NCI-H2171 treated with DMSO at 0.1 percent for 48 hours (cell line): ENCODE measurements at regions not wholly inside any gene's neighbourhood (a gene's known extent, or its start where the extent isn't known, plus 50 kb on each side); places are given as distances from the start of the nearest gene placed in this dataset.
A peak's percentile ranks its signal among the peaks of the same experiment; 100 is the strongest.
"Not testable (repeated sequence)": the region's sequence is repeated elsewhere in the genome, so short reads cannot be mapped to it uniquely, and the experiment has no call there.

Experiments
- DNase-seq: peaks from one replicate; lab custom pipeline; 2025; lab: John Stamatoyannopoulos, UW

DNA sequence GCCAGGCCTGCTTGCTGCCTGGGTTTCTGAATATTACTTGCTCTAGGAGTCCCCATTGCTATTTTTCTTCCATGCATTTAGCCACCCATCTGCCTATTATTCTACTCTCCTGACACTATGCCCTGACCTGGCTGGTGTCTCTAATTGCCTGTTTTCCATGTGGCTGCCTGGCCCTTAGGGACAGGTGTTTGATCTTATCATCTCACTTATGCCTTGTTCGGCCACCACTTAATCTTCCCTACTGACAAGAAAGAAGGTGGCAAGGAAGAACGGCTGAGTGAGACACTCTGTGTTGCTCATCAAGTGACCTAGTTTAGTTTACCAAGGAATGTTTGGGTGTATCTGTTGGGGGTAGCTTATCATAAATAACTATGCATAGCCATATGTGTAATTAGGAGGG lies 50.4 kb upstream of the RAPH1 start:
- peak; percentile 60 for DNase-seq

DNA sequence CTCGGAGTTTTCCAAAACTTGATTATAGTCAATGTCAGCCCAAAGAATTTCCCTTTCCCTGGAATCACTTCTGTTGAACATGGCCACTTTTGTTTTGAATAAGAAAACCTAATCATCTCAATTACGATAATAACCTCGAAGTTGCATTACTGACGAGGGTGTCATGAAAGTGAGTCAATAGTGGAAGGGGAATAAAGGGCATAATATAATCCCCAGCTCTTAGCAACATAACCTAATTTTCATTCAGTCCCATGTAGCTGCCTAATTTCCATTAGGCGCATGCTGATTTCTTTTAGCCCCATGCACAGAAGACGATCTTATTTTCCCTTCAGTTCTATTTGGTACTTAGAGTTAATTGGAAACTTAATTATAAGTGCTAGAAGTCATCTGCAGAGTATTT lies 51.1 kb upstream of the RAPH1 start:
- no peak for DNase-seq

DNA sequence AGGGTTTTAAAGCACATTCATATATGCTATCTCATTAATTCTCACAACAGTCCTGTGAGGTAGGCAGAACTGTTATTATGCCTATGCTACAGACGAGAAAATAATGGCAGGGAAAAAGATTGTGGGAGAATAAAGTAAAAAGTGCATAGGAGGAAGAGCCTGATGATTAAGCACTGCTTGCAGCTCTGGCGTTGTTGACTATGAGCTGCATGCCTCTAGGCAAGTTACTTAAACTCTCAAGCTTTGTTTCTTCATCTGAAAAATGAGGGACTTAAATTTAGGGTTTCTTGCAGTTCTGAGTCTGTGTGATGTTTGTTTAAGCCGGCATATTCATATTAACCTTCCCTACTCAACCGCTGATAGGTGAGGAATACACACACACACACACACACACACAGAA lies 51.6 kb upstream of the RAPH1 start:
- DNase-seq, result no peak

DNA sequence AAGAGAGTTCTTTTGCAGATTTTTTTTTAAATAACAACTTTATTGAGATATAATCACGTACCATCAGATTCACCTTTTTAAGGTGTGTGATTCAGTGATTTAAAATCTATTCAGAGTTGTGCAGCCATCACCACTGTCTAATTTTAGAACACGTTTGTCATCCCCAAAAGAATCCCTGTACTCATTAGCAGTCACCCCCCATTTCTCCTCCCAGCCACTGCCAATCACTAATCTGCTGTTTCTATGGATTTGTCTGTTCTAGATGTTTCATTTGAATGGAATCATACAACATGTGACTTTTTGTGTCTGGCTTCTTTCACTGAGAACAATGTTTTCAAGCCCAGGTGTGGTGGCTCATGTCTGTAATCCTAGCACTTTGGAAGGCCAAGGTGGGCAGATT lies 55.4 kb upstream of the RAPH1 start:
- no peak for DNase-seq

DNA sequence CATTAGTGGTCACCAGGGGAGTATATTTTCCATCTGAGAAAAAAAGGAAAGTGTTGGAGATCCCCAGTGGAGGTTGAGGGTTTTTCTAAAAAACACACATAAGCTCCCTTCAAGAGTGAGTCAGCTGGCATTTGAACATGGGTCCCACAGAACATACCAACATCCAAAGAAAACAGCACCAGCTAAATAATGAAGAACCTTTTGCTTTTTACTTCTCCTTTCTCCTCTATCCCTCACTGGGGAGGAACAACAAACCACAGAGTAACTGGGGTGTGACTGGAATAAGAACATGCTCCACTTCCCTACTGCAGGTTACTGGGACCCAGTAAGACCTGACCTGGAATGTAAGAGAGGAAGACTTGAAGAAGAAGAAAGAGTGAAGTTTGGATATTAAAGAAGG lies 56.5 kb upstream of the RAPH1 start:
- DNase-seq, result no peak

DNA sequence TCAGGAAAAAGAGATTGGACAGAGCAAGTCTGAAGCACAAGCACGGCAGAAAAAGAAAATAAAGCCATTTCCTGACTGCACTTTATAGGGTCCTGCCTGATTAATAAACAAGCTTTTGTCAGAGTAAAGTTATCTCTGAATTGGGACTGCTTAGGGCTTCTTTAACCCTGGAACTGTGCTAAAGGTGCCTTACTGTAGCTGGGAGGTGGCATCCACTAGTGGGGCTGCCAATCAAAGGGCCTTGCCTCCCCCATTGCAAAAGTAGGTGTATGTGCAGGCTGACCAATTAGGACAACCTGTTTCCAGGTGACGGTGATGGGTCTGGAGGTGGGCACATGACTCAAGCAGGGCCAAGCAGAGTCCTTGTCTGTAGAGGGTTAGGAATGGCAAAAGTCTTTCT lies 57.4 kb upstream of the RAPH1 start:
- no peak for DNase-seq

DNA sequence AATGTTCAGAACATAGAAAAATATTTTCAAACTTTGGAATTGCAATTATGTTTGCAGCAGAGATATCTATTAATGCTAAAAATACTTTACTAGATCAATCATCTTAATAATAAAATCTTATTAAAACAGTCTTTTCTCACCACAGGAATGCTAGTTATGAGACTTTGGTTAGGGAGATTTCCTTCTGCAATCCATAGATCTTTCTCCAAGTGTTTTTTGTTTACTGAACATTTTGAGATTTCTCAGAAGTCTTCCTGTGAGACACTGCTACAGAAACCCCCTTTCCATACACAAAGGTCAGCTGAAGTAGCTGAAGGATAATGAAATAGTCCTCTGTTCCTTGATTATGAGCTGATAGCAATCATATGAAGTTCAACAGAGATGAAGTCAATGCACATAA lies 59.4 kb upstream of the RAPH1 start:
- DNase-seq, result no peak

DNA sequence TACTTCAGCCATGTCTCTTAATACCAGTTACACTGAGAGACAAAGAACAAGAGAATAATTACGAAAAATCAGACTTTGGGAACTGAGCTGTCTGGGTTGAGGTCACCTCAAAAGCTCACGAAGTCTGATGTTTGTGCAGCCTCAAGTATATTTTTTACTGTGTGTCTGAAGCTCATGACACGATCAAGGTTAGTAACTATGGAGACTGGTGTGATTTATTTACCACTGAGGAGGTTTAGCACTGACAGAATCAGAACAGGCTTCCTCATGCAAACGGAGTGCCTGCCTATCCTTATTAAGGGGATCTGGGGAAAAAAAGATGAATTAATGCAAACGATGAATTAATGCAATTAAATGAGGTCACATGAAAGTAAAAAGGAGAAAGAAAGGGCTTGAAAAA lies 61.1 kb upstream of the RAPH1 start:
- no peak for DNase-seq

DNA sequence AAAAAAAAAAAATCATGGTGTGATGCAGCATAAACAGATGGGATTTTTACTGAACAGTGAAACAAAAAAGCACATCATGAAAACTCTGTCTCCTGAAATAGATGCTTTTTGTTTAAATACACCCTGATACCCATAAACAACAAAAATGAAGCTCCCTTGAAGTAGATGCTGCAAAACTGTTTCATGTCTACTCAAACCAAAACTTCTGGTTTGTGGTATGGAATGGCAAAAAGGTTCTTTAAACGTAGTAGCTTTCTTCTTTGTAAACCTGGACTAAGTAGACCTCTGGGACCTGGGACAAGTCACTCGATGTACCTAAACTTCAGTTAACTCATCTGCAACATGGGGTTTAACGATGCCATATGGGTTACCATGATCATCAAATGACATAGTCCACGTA lies 64.4 kb upstream of the RAPH1 start:
- DNase-seq, result no peak

DNA sequence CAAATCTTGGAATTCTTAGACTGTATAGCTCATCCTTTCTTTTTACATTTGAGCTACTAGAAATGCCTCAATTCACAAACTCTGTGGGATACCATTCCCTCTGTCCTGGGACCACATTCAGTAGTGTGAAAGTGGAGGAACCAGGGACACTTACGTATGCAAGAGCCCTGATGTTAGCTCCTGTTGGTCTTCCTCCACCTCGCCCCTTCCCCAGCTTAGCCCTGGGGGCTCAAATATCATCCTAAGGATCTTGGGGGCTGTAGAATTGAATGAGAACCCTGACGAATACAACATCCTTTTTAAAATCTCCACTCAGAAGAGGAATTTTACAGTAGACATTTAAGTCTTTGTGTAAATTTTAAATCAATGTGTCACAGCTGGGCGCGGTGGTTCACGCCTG lies 65.2 kb upstream of the RAPH1 start:
- DNase-seq, result no peak

DNA sequence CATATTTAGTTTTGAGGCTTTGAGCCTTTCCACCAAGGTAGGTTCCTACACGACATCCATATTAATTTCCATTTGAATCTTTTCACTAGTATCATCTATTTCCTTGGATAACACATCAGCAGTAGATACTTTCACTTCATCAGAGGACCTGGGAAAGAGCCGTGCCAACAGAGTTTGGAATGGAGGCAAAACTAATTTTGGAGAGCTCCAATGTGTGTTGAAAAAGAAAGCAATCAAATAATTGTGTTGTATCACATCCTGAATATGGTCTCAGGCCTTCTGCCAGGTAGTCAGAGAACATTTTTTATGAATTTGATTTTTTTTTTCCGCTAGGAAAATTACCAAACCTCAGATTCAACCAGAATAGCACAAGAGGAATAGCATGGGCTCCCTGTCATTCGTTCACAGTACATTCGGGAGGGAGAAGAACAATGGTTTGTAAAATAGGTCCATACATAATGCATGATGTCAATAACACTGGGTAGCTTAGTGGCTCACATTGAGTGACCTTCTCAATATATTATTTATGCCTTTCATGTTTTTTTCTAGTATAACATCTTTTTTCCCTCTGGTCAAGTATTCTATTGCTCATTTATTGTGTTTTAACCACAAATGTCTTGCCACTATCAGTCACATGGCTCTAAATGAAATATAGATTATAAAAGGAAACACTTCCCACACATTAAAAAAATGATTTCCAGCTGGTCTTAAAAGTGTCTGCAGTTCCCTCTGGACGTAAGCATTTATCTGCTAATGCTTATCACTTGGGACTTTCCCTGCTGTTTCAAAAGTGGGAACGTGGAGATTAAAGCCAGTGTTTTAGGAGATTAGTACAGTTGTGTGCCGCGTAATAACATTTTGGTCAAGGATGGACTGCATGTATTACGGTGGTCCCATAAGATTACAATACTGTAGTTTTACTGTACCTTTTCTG lies 68.6 kb upstream of the RAPH1 start:
- no peak for DNase-seq

DNA sequence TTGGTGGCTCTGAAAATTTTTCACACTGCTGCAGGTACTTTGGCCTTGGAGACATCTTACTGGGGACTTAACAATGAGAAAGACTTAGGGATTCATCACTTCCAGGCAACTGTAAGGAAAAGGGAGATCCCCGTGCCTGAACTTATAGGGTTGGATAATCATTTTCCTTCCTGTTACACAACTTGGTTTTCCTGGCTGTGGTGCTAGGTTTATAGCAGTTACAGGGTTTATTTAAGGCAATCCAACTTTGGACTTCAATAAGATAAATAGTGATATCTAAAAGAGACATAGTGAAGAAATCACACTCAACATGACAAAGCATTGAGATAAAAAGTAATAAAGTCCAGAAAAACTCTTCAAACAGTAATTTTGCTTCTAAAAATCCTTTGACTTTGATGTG lies 70.2 kb upstream of the RAPH1 start:
- no peak for DNase-seq

DNA sequence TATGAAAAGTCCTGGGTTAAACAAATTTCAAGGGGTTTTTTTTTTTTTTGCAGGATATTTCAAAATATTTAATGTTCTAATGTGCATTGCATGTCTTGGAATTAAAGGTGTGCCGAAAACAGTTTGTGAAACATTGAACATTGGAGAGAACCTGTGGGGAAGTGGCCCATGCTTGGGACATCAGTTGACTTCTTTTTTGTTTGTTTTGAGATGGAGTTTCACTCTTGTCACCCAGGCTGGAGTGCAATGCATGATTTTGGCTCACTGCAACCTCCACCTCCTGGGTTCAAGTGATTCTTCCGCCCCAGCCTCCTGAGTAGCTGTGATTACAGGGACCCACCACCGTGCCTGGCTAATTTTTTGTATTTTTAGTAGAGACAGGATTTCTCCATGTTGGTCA lies 71.0 kb upstream of the RAPH1 start:
- DNase-seq, result no peak

DNA sequence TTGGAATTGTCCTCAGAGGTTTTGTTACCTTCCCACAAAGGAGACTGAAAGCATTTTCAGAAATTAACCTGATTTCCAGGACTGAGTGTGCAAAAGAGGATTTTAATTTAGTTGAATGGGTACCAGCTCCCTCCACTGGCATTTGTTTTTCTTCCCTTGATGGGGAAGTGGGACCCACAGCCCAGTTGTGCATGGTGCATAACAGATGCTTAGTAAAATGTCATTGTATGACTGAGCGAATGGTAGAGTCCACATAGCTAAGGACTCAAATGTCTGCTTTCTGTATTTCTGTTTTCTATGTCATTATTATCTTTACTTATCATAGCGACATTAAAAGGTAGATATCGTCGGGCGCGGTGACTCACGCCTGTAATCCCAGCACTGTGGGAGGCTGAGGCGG lies 75.5 kb upstream of the RAPH1 start:
- no peak for DNase-seq

DNA sequence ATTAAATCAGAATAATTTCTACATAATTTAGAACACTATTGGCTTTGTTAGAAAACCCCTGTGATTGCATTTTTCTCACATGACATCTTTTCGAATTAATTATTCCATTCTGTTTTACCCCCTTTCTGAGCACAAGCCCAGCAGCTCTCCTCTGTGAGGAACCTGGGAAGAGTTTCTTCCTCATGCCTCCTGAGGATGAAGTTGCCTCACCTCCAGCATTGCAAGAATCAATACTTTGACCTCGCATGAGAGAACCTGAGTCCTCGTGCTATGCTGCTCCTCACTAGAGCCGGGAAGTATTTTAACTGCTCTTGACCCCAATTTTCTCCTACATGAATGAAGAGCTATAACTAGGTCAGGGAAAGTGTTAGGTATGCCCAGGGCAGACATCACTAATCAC lies 77.1 kb upstream of the RAPH1 start:
- no peak for DNase-seq

DNA sequence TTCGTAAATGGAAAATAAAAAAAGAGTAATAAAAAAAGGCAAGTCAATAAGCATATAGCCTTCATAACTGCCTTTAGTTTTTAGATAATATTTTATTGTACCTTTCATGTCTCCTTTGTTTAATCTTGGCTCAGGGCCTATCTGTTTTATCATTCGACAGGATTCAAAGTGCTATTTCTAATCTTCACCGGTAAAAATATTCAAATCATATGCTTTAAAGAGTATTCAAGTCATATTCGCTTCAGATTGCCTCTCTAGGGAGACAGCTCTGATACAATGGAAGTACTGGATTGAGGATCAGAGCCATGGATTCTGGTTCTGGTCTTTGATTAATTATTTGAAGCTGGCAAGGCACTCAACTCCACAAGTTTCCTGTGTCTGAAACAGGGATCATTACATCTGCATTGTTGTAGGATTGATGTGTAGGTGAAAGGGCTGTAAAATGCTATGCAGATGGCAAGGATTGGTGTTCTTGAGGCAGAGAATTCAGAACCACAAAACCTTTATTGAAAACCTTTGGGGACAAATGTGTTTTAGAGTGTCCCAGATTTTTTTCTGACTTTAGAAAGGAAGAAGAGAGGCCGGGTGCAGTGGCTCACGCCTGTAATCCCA lies 84.3 kb upstream of the RAPH1 start:
- DNase-seq, result no peak

DNA sequence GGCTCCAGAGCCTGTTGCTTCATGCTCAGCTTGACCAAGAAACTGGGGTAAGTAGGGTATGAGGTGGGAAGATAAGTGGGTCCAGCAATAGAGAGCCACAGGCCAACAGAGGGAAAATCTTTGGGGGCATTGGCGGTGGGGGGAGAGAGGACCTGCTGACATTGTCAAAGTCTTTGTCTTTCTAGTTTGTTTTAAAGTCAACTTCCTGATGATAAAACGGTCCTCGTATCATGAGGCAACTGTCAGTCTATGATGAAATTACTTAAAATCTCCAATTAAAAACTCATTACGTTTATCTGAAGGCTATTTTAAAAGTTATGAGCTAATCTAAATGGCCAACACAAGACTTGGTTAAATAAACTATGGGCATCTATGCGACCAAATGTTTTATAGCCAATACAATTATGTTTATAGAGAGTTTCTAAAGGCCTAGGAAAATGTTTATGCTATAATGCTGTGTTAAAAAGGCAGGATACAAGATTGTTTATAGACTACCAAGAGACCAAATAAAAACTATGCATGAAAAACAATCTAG lies 84.4 kb upstream of the CD28 start:
- no peak for DNase-seq

DNA sequence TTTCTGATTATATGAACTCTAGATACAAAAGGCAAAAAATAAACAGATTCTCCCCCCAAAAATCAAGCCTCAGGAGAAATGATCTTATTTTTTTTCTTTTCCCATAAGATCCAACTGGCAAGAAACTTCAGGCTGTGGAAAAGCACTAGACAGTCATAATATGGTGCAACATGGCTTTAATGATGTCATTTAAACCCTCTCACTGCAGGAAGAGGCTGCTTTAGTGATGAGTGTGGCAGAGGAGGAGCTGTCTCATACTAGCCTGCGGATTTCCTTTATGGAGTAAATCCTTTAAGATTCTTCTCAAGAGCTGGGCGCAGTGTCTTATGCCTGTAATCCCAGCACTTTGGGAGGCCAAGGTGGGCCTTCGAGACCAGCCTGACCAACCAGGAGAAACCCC lies 83.3 kb upstream of the CD28 start:
- no peak for DNase-seq

DNA sequence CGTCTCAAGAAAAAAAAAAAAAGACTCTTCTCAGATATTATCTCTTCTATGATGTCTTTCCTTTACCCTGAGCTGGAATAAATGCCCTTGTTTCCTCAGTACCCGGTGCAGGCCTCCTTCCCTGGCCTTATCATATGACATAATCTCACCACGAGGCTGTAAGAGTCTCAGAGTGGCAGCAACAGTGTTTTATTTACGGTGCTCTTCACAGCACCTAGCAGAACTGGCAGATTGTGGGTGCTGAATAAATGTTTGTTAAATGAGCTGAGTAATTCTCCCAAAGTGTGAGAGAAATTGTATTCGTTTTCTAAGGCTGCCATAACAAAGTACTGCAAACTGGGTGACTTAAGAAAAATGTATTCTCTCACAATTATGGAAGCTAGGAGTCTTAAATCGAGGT lies 82.8 kb upstream of the CD28 start:
- DNase-seq, result no peak

DNA sequence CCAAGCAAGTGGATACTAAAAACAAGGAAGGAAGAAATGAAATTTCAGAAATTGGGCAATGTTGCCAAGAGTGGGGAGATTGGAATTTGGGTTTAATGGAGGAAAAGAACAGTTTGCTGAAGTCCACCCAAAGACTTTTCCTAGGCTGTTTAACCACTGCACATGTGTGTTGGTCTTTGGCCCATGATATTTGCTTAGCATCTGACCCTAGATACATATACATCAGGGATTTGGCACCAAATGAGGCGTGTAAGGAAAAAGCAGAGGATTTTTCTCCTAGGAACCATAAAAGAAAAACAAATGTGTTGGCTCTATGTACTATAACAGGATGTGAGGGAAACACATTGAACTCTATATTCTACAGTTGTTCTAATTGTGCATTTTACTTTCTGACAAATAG lies 80.7 kb upstream of the CD28 start:
- DNase-seq, result no peak

DNA sequence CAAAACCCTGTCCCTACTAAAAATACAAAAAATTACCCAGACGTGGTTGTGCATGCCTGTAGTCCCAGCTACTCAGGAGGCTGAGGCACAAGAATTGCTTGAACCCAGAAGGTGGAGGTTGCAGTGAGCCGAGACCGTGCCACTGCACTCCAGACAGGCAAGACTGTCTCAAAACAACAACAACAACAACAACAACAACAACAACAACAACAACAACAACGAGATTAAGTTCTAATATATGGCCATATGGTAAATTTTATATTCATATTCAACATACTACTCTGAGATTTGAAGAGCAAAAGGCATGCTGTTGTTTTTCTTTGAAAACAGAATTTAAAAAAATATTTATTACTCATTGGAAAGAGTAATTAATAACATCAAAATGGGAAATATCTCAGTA lies 80.2 kb upstream of the CD28 start:
- DNase-seq, result not testable (repeated sequence)

DNA sequence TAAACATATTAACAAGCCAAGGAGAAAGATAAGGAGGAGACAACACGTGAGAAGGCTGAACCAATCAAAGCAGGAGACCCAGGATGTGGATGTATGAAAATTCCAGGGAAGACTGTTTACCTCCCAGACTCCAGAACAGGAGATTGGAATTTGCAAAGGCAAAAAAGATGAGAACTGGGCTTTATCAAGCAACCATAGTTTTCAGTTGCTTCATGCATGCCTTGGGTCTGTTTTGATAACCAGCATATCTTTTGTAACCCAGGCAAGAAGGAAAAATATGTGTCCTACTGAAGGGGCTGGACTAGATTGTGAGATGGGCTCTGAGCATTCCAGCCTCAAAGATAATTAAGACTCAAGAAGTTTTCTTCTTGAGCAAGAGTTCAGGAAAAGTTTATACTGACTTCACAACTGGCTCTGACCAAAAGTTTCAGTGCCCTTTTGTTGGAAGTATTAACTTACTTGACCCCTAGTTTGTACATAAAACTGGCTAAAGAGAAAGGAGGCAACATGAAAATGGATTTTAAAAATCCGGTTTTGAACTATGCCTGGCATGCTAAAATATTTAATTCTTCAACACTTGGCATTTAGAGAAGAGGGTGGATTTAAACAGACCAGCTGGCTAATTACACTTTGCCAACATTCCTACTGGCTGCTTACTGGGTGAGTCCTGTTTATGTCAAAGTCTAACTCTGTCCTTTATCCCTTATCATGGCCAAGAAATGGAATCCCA lies 79.3 kb upstream of the CD28 start:
- DNase-seq, result no peak

DNA sequence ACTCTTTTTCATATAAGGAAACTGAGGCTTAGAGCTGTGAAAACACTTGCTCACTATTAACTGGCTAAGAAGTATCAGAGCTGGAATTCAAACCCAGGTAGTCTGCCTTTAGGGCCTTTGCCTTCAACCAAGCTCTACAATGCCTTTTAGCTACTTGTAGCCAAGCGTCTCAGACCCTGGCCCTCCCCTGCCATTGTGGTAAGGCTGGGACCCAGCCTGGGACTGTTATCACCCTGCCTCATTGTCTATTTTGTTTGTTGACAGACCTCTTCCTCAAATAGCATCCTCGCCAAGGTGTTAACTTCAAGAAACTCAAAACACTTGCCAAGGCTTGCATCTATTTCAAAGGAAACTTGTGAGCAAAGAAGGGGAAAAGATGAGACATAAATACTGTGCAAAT lies 76.7 kb upstream of the CD28 start:
- no peak for DNase-seq
